GM18907 (cell line): ENCODE measurements at regions not wholly inside any gene's neighbourhood (a gene's known extent, or its start where the extent isn't known, plus 50 kb on each side); places are given as distances from the start of the nearest gene placed in this dataset.
"Not testable (repeated sequence)": the region's sequence is repeated elsewhere in the genome, so short reads cannot be mapped to it uniquely, and the experiment has no call there.

Source experiments
- ATAC-seq: cut with Tn5 transposase; IDR thresholded peaks from one replicate; pipeline ENCODE4 v1.9.1; 2021; ENCODE audit warnings: mild to moderate bottlenecking, moderate library complexity; ENCODE audit not compliant: unreplicated experiment

GRCh38 chrX:45447331-45447730 is 246.7 kb upstream of the DIPK2B start:
- no peak for ATAC-seq

- ATAC-seq, result no peak
Measured at GRCh38 chrX:45445745-45446412, 245.2 kb upstream of the DIPK2B start.

GRCh38 chrX:45437186-45437585 is 236.5 kb upstream of the DIPK2B start:
- ATAC-seq, result no peak

DNA sequence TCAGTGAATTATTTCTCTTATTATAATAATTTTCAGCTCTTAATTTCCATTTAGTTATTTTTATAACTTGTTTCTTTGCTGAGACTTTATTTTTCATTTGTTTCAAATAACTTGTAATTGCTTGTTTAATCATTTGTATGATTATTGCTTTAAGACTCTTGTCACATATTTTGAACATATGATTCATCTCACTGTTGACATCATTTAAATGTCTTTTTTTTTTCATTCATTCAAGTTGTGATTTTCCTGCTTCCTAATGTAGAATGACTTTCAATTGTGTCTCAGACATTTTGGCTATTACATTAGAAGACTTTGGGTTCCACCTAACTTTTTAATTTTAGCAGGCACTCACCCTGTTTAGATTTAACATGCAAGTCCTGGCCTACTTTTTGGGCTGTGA is 234.8 kb upstream of the DIPK2B start:
- no peak for ATAC-seq

DNA sequence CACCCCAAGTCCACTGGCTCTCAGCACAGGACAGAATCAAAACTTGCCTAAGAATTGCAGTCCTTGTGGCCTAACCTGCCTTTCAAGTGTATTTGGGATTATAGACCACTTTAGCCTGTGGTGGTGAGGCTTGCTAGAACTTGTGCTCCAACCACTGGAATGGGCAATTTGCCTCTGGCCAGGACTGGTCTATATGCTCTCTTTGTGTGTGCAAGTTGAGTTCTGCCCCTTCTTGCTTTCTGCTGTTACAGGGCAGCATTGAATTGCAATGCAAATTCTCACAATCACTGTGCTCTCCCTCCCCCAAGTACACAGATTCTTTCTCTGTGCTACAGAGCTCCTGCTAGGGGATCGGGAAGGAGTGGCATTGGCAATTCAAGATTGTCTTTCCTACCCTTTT is 233.6 kb upstream of the DIPK2B start:
- ATAC-seq, result no peak

DNA sequence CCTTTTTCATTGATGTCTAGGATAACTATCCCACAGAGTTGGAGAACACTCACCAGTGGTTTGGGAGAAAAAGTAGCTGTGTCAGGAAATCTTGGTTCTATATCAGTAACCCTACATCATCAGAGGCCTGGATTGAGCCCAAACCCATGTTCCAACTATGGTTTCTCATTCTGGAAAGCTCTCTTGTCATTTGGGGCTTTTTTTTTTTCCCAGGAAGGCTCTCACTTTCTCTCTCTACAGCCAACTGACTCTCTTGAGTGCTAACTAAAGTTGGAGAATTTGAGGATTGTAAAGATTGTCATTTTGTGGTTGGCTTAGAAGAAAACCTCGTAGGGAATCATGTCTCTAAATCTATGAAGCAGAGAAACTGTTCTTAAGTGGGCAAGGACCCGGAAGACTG is 228.2 kb upstream of the DIPK2B start:
- ATAC-seq, result no peak

DNA sequence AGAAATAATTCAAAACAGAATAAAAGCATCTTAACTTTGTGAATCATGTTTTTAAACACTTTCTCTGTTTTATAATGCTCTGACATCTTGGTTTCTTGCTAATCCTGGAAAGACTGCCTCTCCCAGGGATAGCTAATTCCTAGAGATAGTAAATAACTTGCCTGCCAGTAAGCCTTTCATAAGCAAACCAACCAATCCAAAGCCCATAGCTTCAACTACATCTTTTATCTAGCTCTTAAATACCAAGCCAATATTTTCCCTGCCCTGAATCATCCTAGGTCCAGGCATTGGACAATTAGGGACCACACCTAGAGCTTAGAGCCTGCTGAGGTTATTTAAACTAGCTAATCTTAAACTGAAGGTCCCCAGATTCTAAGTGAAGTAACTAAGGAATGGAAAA is 223.7 kb upstream of the DIPK2B start:
- ATAC-seq, result no peak

DNA sequence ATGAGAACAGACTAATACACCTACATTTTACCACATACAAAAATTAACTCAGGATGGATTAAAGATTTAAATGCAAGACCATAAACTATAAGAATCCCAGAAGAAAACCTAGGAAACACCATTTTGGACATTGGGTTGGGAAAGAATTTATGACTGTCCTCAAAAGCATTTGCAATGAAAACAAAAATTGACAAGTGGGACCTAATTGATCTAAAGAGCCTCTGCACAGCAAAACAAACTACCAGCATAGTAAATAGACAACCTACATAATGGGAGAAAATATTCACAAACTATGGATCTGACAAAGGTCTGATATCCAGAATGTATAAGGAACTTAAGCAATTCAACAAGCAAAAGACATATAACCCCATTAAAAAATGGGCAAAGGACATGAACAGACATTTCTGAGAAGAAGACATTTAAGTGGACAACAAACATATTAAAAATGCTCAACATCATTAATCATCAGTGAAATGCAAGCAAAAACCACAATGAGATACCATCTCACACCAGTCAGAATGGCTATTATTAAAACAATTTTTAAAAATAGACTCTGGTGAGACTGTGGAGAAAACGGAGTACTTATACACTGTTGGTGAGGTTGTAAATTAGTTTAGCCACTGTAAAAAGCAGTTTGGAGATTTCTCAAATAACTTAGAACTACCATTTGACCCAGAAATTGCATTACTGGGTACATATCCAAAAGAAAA is 221.7 kb upstream of the DIPK2B start:
- no peak for ATAC-seq

DNA sequence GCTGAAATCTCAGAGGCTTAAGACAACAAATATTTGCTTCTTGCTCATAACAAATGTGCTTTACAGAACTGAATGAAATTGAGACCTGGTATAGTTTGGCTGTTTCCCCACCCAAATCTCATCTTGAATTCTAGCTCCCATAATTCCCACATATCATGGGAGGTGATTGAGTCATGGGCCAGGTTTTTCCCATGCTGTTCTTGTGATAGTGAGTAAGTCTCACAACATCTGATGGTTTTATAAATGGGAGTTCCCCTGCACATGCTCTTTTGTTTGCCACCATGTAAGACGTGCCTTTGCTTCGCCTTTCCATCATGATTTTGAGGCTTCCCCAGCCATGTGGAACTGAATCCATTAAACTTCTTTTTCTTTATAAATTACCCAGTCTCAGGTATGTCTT is 221.1 kb upstream of the DIPK2B start:
- no peak for ATAC-seq

DNA sequence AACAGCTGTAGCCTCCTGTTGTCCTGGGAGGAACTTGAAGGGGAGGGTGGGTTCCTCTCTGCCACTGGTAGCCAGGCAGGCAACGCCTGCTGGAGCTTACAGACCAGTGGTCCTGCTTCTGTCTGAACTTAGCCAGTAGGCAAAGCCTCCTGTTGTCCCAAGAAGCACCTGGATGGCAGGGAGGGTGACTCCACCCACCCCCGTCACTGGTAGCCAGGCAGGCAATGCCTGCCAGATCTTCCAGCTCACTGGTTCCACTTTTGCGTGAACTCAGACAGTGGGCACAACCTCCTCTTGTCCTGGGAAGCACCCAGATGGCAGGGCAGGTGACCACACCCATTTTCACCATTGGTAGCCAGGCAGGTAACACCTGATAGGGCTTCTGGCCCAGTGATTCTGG is 203.5 kb upstream of the DIPK2B start:
- no peak for ATAC-seq

GRCh38 chrX:45401923-45402322 is 201.2 kb upstream of the DIPK2B start:
- no peak for ATAC-seq

DNA sequence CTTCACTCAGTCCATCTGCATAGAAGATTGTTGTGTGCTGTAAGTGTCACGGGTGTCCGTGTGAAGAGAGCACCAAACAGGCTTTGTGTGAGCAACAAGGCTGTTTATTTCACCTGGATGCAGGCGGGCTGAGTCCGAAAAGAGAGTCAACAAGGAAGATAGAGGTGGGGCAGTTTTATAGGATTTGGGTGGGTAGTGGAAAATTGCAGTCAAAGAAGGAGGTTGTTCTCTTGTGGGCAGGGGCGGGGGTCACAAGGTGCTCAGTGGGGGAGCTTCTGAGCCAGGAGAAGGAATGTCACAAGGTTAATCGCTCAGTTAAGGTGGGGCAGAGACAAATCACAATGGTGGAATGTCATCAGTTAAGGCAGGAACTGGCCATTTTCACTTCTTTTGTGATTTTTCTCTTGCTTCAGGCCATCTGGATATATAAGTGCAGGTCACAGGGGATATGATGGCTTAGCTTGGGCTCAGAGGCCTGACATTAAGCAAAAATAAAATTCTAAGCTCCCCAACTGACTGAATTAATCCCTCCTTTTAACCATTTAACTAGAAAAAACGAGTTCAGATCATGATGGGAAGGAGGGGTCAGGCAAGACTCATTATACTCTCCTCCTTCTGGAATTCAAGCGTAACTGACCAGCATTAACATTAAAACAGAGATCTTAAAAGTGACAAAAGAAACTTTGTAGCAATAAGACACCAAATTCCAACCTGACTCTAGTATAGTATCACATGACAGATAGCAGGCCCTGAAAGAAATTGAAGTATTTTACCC is 200.5 kb upstream of the DIPK2B start:
- ATAC-seq, result not testable (repeated sequence)

DNA sequence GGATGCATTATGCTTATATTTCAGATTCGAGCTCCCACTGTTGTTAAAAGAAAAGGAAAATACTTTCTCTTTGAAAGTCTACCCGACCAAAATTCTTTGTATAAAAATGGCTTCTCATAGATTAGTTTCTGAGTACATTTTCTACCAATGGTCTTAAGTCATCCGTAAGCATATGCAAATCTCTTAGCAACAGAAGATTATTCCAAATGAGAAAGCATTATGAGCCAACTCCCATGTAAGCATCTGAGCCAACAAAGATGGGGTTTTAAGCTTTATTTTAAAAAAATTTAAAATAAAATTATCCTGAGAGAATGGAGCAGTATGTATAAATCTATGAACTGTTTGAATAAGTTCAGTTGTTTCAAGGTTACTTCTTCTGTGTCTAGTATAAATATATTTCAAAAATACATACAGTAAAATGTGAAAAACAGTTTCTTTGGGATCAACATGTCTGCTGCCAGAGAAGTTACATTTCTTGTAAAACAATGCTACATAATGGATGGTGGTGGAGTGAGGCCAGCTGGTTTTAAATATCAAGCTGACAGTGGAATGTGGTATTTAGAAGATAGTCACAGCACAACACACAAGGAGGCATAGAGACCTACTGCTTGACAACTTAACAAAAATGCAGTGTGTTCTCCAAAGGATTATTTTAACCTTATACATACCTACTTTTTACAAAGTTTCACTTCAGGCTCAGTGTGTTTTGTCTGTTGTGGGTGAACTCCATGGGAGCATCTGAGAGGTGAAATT is 199.5 kb upstream of the DIPK2B start:
- ATAC-seq, result no peak

DNA sequence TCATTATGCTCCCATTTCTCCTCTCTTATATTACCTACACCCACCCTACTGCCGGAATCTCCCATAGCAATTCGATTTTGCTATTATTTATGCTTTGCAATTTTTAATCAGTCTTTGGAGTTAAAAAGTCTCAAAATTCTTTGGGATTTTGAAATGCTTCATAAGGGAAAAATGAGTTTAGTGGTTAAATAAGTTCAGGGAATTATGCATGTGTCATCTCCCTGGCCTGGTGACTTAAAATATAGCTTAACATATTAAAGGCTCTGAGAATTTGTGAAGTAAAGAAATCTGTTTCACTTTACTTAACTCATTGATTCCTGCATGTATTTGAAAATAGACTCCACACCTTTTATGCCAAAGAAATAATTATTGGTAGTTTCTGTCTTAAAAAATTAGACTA is 185.1 kb upstream of the DIPK2B start:
- no peak for ATAC-seq

DNA sequence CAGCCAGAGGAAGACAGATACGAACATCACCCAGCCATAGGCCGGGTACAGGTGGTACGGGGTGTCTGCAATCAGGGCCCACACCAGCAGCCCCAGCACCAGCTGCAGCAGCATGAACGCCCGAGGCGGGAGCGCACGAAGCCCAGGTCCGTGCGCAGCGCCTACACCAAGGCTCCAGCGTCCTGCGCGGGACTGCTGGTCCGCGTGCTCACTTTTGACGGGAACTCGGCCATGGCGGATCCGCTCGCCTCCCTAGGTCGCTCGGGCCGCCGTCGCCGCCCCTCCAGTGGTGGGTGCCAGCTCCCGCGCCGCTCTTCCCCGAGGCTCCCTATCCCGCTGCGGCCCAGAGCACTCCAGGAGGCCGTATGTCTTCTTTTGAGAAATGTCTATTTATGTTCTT is 181.2 kb upstream of the DIPK2B start:
- no peak for ATAC-seq

DNA sequence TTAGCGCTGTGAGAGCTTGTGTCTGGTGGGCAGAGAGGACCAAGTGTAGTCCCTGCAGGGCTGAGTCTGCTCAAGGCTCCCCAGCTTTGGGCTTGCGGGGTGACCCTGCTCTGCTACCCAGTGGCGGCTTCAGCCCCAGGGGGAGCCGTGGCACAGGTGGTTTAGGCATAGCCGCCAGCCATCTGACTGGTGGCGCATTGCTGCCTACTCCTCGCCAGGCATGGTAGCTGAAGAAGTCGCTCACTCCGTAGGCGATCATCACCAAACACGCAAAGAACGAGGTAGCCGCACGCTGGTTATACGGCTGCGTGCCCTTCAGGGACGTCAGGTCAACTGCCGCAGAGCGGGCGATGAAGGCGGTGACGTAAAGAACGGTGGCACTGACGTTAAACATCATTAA is 180.7 kb upstream of the DIPK2B start:
- ATAC-seq, result no peak

DNA sequence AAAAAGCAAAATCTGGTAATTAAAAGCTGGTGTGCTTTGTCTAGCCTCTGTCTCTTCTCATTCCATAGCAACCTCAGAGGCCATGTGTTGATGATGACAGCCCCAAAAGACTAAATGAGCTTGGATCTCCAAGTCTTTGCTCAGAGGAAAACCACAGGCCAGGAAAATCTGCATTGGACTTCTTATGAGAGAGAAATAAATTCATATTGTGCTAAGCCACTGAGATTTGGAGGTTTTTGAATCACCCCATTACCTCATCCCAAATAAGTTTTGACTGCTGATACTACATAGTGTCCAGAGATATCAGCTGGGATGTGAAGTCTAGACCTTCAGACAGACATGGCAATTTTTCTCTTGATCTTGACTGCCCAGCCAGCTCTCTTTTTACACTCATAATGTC is 178.6 kb upstream of the DIPK2B start:
- ATAC-seq, result no peak

GRCh38 chrX:45372151-45372550 is 171.5 kb upstream of the DIPK2B start:
- ATAC-seq, result no peak

DNA sequence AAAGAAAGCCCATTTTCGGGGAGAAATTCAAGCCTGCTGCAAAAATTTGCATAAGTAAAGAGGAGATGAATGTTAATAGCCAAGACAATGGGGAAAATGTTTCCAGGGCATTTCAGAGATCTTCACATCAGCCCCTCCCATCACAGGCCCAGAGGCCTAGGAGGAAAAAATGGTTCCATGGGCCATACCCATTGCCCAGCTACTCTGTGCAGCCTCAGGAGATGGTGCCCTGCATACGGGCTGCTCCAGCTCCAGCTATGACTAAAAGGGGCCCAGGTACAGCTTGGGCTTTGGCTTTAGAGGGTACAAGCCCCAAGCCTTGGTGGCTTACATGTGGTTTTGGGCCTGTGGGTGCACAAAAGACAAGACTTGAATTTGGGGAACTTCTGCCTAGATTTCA is 168.0 kb upstream of the DIPK2B start:
- no peak for ATAC-seq

DNA sequence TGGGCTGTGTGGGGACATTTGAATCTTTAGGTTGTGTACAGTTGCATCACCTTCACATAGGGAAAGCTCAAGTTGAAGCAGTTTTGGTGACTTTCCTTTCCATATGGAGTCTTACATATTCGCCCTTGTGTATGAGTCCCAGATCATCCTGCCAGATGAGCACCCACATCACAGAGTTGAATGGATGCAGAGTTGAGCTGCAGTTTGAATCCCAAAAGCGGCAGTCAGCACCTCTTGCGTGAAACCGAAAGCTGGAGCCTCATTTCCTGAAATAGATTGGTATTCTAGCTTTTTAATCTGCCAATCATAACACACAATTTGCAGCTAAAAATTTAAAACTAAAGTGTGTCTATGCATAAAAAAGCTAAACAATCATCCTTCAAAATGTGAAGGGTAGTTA is 162.9 kb upstream of the DIPK2B start:
- no peak for ATAC-seq

GRCh38 chrX:45360571-45360970 is 159.9 kb upstream of the DIPK2B start:
- no peak for ATAC-seq
